Adipocyte (in vitro differentiated cells): ENCODE measurements at regions not wholly inside any gene's neighbourhood (a gene's known extent, or its start where the extent isn't known, plus 50 kb on each side); places are given as distances from the start of the nearest gene placed in this dataset.

Experiments used
- DNase-seq: peaks from one replicate; pipeline ENCODE4 v3.0.0-alpha.2; 2015; ENCODE audit warnings: low read depth
- H3K27me3 ChIP-seq: replicated peaks from 2 replicates; pipeline ENCODE4 v1.7.0; 2013; ENCODE audit warnings: mild to moderate bottlenecking, low read length, moderate library complexity; ENCODE audit not compliant: control insufficient read depth, insufficient read depth
- H3K36me3 ChIP-seq: 2 replicates; pipeline ENCODE4 v1.7.0; 2013; ENCODE audit warnings: low read length, mild to moderate bottlenecking, moderate library complexity; ENCODE audit not compliant: control insufficient read depth, insufficient read depth, severe bottlenecking
- H3K4me1 ChIP-seq: 2 replicates; pipeline ENCODE4 v1.7.0; 2013; ENCODE audit warnings: mild to moderate bottlenecking, low read length, moderate library complexity; ENCODE audit not compliant: control insufficient read depth, insufficient read depth
- H3K4me3 ChIP-seq: 2 replicates; pipeline ENCODE4 v1.7.0; 2013; ENCODE audit warnings: mild to moderate bottlenecking, low read length, moderate library complexity
- H3K9ac ChIP-seq: 2 replicates; pipeline ENCODE4 v1.7.0; 2013; ENCODE audit warnings: mild to moderate bottlenecking, low read length, moderate library complexity
- H3K9me3 ChIP-seq: 2 replicates; pipeline ENCODE4 v1.7.0; 2013; ENCODE audit warnings: mild to moderate bottlenecking, low read length, moderate library complexity; ENCODE audit not compliant: control insufficient read depth

DNA sequence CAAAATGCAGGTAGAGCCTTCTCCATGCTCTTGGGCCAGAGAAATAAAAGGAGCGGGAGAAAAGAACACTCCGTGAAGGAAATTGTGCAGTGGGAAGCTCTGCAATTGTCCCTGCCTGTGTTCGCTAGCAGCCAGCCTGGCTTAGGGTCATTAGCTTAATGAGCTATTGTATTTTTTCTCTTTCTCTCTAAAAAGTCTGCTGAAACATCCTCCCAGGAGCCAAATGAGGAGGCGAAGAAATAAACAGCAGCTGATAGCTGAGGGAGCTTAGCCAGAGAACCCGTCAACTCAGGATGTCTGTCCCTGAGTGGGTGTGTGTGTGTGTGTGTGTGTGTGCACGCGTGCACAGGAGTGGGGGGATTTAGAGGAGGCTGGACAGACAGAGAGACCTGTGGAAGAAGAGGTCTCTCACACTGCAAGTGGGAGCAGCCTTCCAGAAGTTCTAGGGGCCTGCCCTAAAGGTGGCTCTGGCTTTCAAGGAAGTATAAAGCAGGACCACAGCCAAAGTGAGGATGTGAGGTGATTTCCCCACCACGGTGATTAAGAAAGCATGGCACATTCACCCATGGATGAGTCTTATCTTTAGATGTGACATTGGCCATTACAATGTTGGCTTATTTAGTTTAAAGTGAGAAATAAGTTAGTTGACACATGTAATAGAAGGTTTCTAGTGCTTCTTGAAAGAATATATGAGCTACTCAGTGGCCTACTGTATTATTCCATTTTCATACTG lies 690.4 kb downstream of the RNF144A start:
- no peaks in the 10 kb centered on the region for H3K36me3 ChIP-seq
- no peaks in the 10 kb centered on the region for H3K9me3 ChIP-seq
- no peak overlapping the region for H3K4me3 ChIP-seq
- no peak for DNase-seq
- no peaks in the 10 kb centered on the region for H3K27me3 ChIP-seq
- peaks cover under 1% of the 10 kb centered on the region for H3K4me1 ChIP-seq
- H3K9ac ChIP-seq: no peak overlapping the region

DNA sequence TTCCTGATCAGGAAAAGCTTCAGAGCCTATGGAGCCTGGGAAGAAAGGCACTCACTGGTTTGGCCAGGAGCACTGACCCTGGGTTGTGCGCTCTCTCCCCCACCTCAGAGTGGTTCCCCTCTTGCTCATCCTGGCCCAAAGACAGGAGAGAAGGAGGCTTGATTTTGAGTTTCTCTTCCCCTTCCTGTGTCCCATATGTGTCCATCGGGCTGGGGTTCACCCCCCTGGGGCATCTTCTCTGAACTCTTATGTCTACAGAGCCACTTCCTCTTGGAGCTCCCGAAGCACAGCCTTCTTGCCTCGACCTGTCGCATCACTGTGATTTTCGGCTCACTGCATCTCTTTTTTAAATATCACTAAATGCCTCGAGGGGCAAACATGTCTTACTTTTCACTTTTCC lies 692.3 kb downstream of the RNF144A start:
- H3K27me3 ChIP-seq: no peaks in the 10 kb centered on the region
- H3K9me3 ChIP-seq: no peaks in the 10 kb centered on the region
- DNase-seq: no peak
- peaks cover 4% of the 10 kb centered on the region for H3K4me1 ChIP-seq
- no peaks in the 10 kb centered on the region for H3K36me3 ChIP-seq
- H3K4me3 ChIP-seq: no peak overlapping the region
- H3K9ac ChIP-seq: no peak overlapping the region

DNA sequence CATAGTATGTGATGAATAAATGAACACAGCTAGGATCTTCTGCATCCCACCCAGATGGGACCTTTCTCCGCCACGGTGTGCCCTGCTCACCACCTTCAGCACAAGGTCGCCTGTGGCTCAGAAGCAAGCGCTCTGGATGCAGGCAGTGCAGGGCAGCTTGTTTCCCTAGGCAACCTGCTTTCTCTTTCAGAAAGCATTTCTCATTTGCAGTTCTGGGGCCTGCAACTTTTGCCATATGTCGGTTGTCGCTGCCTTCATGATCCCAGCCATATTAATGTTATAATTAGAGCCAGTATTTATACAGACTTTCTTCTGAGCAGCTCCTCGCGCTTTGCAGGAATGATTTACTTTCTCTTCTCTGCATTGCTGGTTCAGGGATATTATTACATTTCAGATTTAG lies 692.8 kb downstream of the RNF144A start:
- H3K4me3 ChIP-seq: no peak overlapping the region
- peaks cover 4% of the 10 kb centered on the region for H3K4me1 ChIP-seq
- no peak overlapping the region for H3K9ac ChIP-seq
- no peaks in the 10 kb centered on the region for H3K36me3 ChIP-seq
- DNase-seq: no peak
- H3K9me3 ChIP-seq: no peaks in the 10 kb centered on the region
- H3K27me3 ChIP-seq: no peaks in the 10 kb centered on the region

DNA sequence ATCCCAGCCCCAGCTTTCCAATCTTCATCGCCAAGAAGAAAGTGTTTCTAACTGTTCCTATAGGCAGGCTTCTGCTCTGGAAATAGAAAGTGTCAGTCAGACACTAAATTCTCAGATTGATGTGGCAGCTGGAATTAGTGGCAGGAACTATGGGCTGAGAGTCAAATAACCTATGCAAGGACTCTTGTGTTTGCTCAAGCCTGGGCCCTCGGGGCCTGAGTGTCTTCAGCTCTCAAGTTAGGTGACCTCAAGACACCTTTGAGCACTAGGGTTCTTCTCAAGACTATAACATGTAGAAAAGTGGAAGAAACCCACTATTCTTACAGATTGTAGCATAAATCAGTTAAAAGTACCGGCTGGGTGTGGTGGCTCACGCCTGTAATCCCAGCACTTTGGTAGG lies 694.5 kb downstream of the RNF144A start:
- no peaks in the 10 kb centered on the region for H3K27me3 ChIP-seq
- H3K4me1 ChIP-seq: peaks cover 4% of the 10 kb centered on the region

DNA sequence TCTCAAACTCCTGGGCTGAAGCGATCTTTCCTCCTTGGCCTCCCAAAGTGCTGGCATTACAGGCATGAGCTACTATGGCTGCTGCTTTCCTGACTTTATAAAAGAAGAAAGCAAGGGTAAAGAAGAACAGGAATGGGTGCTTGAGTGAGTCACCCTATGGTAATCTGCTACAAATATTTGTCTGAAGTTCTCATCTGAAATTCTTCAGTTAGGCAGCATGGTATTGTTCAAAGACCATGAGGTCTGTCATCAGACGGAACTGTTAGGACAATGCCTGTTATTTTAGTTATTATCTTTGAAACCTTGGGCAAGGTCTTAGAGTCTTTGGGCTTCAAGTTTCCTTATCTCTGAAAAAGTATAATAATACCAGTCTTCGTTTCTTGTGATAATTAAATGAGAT lies 695.8 kb downstream of the RNF144A start:
- Histone ChIP-seq H3K4me3 (no peak overlapping the region), H3K36me3 (no peaks in the 10 kb centered on the region), H3K27me3 (no peaks in the 10 kb centered on the region), H3K4me1 (peaks cover 4% of the 10 kb centered on the region), H3K9me3 (no peaks in the 10 kb centered on the region), H3K9ac (no peak overlapping the region)
- DNase-seq: peak; percentile 72

More for the DNA sequence above, 694.5 kb downstream of the RNF144A start:
- DNase-seq: no peak
- Histone ChIP-seq H3K4me3 (no peak overlapping the region), H3K36me3 (no peaks in the 10 kb centered on the region), H3K9ac (no peak overlapping the region), H3K9me3 (no peaks in the 10 kb centered on the region)

DNA sequence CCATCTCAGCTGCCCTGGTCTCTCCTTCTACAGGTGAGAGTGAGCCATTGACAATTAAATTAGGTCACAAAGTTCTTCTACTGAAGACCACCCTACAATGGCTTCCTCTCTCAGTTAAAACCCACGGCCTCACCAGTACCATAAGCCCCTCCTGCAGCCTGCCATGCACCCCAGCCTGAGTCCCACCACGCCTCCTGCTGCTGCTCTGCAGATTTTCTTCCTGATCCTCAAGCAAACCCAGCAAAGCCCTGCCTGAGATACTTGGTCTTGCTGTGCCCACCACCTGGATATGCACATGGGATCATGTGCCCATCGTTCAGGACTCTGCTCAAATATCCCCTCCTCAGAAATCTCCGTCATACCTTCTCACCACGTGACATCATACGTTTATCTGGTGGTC lies 696.6 kb downstream of the RNF144A start:
- H3K9ac ChIP-seq: no peak overlapping the region
- no peaks in the 10 kb centered on the region for H3K36me3 ChIP-seq
- no peak for DNase-seq

DNA sequence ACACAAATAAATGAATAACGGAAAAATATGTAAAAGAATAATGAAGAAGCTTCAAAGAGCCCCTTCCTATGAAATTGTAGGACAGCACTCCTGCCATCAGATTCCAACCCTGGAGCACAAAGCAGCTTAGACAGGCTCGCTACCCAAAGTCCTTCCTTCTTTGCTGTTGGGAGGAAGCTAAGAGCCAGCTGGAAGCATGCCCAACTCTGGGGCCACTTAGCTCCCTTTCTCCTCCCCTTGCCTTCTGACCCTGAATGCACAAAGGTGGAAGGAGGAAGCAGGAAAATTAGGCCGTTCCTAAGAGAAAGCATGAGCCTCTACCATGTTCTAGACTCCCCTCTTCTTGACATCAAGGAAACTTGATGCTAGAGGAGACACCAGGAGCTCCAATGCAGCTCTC lies 700.8 kb downstream of the RNF144A start:
- no peak for DNase-seq
- Histone ChIP-seq H3K9ac (no peak overlapping the region), H3K4me3 (no peak overlapping the region)

More for the DNA sequence above, 696.6 kb downstream of the RNF144A start:
- H3K4me3 ChIP-seq: no peak overlapping the region
- H3K27me3 ChIP-seq: no peaks in the 10 kb centered on the region
- H3K4me1 ChIP-seq: peaks cover 4% of the 10 kb centered on the region
- no peaks in the 10 kb centered on the region for H3K9me3 ChIP-seq

DNA sequence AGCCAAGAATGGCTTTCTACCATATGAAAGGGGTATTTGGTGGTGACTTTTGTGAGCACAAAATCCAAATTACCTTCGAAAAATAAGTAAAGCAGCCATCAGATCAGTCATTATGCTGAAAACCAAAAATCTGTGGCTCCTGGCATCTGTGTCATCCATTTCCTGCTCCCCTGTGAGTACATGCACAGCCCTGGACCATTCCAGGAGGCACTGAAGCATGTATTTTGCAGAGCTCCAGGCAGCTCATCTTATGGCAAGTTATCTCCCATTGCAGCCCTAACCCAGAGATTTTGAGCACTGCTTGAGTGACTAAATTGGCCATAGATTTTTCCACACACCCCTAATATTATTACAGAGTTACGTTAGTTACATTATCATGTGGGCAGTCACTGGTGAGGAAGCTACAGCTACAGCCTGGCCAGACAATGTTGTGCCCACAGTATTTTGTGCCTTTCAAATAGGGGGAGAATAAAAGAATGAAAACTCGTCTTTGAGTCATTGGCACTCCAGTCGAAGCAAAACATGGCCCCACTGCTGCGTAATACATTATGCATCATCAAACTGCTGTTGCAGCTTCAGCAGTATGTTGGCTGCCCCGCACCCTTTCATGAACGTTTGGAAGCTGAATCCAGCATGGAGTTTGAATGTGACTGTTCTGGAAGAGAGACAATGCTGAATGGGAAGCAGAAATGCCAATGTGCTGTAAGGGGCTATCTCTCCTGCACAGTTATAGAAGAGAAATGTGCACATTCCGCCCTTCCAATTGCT lies 702.2 kb downstream of the RNF144A start:
- Histone ChIP-seq H3K9me3 (no peaks in the 10 kb centered on the region), H3K4me3 (no peak overlapping the region), H3K36me3 (no peaks in the 10 kb centered on the region), H3K9ac (no peak overlapping the region), H3K4me1 (no peaks in the 10 kb centered on the region), H3K27me3 (no peaks in the 10 kb centered on the region)
- no peak for DNase-seq

More for the DNA sequence above, 700.8 kb downstream of the RNF144A start:
- Histone ChIP-seq H3K36me3 (no peaks in the 10 kb centered on the region), H3K9me3 (no peaks in the 10 kb centered on the region), H3K4me1 (no peaks in the 10 kb centered on the region), H3K27me3 (no peaks in the 10 kb centered on the region)

DNA sequence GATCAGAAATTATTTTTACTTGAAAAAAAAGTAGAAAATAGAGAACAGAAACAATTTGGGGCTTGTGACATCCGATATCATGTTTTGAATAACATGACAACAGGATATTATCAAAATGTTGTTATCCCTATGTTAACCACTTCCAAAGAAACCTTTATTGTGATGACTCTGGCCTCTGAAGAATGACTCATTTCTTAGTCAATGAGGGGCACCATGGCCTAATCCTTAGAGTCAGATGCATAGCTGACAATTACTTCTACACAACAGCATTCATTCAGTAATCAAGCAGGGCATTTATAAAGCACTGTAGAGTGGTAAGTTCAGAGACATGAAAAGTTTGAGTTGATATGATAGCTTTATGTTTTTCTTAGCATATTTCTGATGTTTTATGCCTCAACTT lies 703.0 kb downstream of the RNF144A start:
- H3K9me3 ChIP-seq: no peaks in the 10 kb centered on the region
- no peaks in the 10 kb centered on the region for H3K36me3 ChIP-seq
- no peak overlapping the region for H3K4me3 ChIP-seq
- no peak overlapping the region for H3K9ac ChIP-seq
- peak; percentile 24 for DNase-seq
- H3K4me1 ChIP-seq: no peaks in the 10 kb centered on the region
- no peaks in the 10 kb centered on the region for H3K27me3 ChIP-seq

DNA sequence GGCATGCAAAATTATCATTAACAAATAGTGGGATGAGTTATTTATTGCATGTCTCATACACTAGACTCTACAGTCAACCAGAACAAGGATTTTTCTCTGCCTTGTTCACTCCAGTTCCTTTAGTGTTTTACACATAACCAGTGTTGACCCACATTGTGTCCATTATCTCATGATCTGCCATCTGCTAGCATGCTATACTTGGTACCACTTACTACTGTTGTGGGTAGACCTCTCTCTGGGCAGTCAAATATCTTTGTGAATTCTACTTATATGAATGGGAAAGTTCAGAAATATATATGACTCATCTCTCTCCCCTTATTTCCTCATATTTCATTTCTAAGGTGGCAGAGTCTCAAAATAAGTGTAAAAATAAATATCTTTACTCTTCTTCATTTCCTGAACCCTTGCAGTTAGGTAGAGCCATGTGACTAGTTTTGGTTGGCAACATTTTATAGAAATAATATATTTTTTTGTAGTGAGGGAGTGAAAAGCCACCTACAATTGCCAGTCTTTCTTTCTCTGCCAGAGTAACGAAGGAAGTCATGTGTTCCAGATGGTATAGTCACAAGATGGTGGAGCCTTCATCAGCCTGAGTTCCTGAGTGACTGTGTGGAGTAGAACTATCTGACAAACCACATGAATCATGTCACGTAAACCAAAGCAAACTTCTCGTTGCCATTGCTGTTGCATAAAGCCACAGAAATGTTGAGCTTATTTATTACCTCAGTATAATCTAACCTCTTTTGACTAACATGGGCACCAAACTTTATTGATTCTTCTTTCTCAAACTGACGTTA lies 704.0 kb downstream of the RNF144A start:
- H3K4me3 ChIP-seq: no peak overlapping the region
- H3K9me3 ChIP-seq: no peaks in the 10 kb centered on the region
- H3K9ac ChIP-seq: no peak overlapping the region
- no peaks in the 10 kb centered on the region for H3K27me3 ChIP-seq
- DNase-seq: peak; percentile 17
- H3K4me1 ChIP-seq: no peaks in the 10 kb centered on the region
- H3K36me3 ChIP-seq: no peaks in the 10 kb centered on the region
